Kidney epithelial cell (primary cell): ENCODE measurements at regions not wholly inside any gene's neighbourhood (a gene's known extent, or its start where the extent isn't known, plus 50 kb on each side); places are given as distances from the start of the nearest gene placed in this dataset.

Source experiments
- DNase-seq: peaks from one replicate; pipeline ENCODE4 v3.0.0-alpha.2; 2010; ENCODE audit warnings: low read depth
- H3K27me3 ChIP-seq: 2 replicates; pipeline ENCODE4 v1.6.0; 2011; ENCODE audit warnings: low read length; ENCODE audit not compliant: control insufficient read depth, insufficient read depth
- H3K36me3 ChIP-seq: 2 replicates; pipeline ENCODE4 v1.5.1; 2011; ENCODE audit warnings: low read length; ENCODE audit not compliant: control insufficient read depth, insufficient read depth
- H3K4me3 ChIP-seq: 2 replicates; pipeline ENCODE4 v1.5.1; 2011; ENCODE audit warnings: low read depth, mild to moderate bottlenecking, control low read depth, low read length
- TF ChIP-seq, protein P1 (sequence below): IDR thresholded peaks from 2 replicates; pipeline ENCODE4 v1.5.1; 2011; ENCODE audit warnings: mild to moderate bottlenecking, moderate library complexity, low read length, control low read depth, inconsistent platforms; ENCODE audit not compliant: insufficient read depth, poor library complexity, severe bottlenecking

GRCh38 chr3:28994161-28994905, 286.5 kb upstream of the RBMS3 start:
- Histone ChIP-seq H3K36me3 (no peaks in the 10 kb centered on the region), H3K27me3 (no peaks in the 10 kb centered on the region), H3K4me3 (no peak overlapping the region)
- TF ChIP-seq, protein P1, sequence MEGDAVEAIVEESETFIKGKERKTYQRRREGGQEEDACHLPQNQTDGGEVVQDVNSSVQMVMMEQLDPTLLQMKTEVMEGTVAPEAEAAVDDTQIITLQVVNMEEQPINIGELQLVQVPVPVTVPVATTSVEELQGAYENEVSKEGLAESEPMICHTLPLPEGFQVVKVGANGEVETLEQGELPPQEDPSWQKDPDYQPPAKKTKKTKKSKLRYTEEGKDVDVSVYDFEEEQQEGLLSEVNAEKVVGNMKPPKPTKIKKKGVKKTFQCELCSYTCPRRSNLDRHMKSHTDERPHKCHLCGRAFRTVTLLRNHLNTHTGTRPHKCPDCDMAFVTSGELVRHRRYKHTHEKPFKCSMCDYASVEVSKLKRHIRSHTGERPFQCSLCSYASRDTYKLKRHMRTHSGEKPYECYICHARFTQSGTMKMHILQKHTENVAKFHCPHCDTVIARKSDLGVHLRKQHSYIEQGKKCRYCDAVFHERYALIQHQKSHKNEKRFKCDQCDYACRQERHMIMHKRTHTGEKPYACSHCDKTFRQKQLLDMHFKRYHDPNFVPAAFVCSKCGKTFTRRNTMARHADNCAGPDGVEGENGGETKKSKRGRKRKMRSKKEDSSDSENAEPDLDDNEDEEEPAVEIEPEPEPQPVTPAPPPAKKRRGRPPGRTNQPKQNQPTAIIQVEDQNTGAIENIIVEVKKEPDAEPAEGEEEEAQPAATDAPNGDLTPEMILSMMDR, result no peak
- DNase-seq, result no peak

GRCh38 chr3:29004885-29005599, 275.8 kb upstream of the RBMS3 start:
- TF ChIP-seq, protein P1, result no peak
- no peak for DNase-seq
- H3K36me3 ChIP-seq, result no peaks in the 10 kb centered on the region
- H3K27me3 ChIP-seq, result no peaks in the 10 kb centered on the region
- no peak overlapping the region for H3K4me3 ChIP-seq

DNA sequence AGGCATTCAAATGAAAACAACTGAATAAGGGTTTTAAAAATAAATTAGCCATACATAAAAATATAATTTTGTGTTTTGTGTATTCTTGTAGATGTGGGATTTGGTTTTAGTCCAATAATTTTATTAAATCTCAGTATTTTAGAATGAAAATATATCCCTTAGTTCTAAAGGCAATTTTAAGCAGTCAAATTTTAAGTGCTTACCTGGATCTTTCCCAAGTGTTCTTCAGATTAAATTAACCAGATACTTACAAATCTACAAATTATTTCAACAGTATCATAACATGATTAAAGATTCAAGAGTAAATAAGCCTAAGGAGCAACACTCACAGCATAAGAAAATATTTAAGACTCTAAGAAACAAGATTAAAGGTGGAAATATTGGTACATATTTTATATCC, 275.0 kb upstream of the RBMS3 start:
- no peaks in the 10 kb centered on the region for H3K36me3 ChIP-seq
- no peaks in the 10 kb centered on the region for H3K27me3 ChIP-seq
- TF ChIP-seq, protein P1, result no peak

GRCh38 chr3:29011441-29011840, 269.4 kb upstream of the RBMS3 start:
- TF ChIP-seq, protein P1, result no peak
- Histone ChIP-seq H3K4me3 (no peak overlapping the region), H3K36me3 (no peaks in the 10 kb centered on the region), H3K27me3 (no peaks in the 10 kb centered on the region)
- no peak for DNase-seq

More for the DNA sequence above, 275.0 kb upstream of the RBMS3 start:
- DNase-seq, result no peak
- H3K4me3 ChIP-seq, result no peak overlapping the region

DNA sequence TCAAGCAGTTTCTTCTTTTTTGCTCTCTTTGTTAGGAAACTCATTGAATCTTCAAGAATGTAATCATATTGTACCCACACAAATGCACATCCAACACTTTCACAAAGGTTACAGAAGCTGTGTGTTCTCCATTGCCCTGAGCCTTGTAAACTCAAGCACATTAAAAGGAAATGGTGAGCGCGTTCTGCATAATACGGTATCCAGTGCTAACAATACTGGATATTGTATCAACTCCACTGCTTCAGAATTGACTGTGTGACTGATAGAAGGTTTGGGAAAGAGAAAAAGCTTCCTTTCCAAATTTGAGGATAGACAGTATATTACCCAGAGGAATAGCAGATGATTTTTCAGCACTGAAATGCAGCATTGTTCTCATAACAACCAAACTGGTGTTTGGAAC, 268.9 kb upstream of the RBMS3 start:
- TF ChIP-seq, protein P1, result no peak
- H3K36me3 ChIP-seq, result no peaks in the 10 kb centered on the region
- no peaks in the 10 kb centered on the region for H3K27me3 ChIP-seq
- no peak overlapping the region for H3K4me3 ChIP-seq
- no peak for DNase-seq
